ENCODE measurements at regions not wholly inside any gene's neighbourhood (a gene's known extent, or its start where the extent isn't known, plus 50 kb on each side); places are given as distances from the start of the nearest gene placed in this dataset.

- Mint-ChIP-seq H3K9me3 (no peaks in the 10 kb centered on the region), H3K36me3 (no peaks in the 10 kb centered on the region), H3K4me1 (no peaks in the 10 kb centered on the region), H3K27me3 (ENCODE audit: low read depth) (no peaks in the 10 kb centered on the region), H3K4me3 (no peak overlapping the region), H3K27ac (no peak overlapping the region)
- ChIA-PET CTCF (interaction anchor here (0.6 kb wide), 1 partner anchor 56 kb away, joined by 3 read pairs; no protein-coding TSS in a partner anchor), POLR2A (no interaction called here)
- ATAC-seq (no peak), DNase-seq (ENCODE audit: low spot score) (no peak)
- no peak for TF ChIP-seq ZBTB21 (CRISPR knock-in tag; IDR thresholded peaks at IDR 0.05; ENCODE audit: borderline replicate concordance)
- TF ChIP-seq FOXP4 (CRISPR knock-in tag; IDR thresholded peaks at IDR 0.05): no peak
- TF ChIP-seq, protein P1, sequence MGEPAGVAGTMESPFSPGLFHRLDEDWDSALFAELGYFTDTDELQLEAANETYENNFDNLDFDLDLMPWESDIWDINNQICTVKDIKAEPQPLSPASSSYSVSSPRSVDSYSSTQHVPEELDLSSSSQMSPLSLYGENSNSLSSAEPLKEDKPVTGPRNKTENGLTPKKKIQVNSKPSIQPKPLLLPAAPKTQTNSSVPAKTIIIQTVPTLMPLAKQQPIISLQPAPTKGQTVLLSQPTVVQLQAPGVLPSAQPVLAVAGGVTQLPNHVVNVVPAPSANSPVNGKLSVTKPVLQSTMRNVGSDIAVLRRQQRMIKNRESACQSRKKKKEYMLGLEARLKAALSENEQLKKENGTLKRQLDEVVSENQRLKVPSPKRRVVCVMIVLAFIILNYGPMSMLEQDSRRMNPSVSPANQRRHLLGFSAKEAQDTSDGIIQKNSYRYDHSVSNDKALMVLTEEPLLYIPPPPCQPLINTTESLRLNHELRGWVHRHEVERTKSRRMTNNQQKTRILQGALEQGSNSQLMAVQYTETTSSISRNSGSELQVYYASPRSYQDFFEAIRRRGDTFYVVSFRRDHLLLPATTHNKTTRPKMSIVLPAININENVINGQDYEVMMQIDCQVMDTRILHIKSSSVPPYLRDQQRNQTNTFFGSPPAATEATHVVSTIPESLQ (CRISPR knock-in tag; IDR thresholded peaks at IDR 0.05): no peak
- TF ChIP-seq, protein P2, sequence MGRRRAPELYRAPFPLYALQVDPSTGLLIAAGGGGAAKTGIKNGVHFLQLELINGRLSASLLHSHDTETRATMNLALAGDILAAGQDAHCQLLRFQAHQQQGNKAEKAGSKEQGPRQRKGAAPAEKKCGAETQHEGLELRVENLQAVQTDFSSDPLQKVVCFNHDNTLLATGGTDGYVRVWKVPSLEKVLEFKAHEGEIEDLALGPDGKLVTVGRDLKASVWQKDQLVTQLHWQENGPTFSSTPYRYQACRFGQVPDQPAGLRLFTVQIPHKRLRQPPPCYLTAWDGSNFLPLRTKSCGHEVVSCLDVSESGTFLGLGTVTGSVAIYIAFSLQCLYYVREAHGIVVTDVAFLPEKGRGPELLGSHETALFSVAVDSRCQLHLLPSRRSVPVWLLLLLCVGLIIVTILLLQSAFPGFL (CRISPR knock-in tag; IDR thresholded peaks at IDR 0.05; ENCODE audit: borderline replicate concordance): no peak
- no peak for TF ChIP-seq SOX15 (CRISPR knock-in tag; IDR thresholded peaks at IDR 0.05)
- TF ChIP-seq, protein P3, sequence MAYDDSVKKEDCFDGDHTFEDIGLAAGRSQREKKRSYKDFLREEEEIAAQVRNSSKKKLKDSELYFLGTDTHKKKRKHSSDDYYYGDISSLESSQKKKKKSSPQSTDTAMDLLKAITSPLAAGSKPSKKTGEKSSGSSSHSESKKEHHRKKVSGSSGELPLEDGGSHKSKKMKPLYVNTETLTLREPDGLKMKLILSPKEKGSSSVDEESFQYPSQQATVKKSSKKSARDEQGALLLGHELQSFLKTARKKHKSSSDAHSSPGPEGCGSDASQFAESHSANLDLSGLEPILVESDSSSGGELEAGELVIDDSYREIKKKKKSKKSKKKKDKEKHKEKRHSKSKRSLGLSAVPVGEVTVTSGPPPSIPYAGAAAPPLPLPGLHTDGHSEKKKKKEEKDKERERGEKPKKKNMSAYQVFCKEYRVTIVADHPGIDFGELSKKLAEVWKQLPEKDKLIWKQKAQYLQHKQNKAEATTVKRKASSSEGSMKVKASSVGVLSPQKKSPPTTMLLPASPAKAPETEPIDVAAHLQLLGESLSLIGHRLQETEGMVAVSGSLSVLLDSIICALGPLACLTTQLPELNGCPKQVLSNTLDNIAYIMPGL (CRISPR knock-in tag; IDR thresholded peaks at IDR 0.05): no peak
- no peak for TF ChIP-seq OVOL2 (CRISPR knock-in tag; IDR thresholded peaks at IDR 0.05; ENCODE audit: borderline replicate concordance)
- no peak for TF ChIP-seq ZNF232 (CRISPR knock-in tag; IDR thresholded peaks at IDR 0.05)
- no peak for TF ChIP-seq NR3C1 (CRISPR knock-in tag; conservative IDR thresholded peaks at IDR 0.05; ENCODE audit: low read depth)
- TF ChIP-seq NFE2L1 (CRISPR knock-in tag; IDR thresholded peaks at IDR 0.05): no peak
- TF ChIP-seq HMGA2 (CRISPR knock-in tag; IDR thresholded peaks at IDR 0.05): no peak
- TF ChIP-seq ELF4 (CRISPR knock-in tag; IDR thresholded peaks at IDR 0.05; ENCODE audit: low read depth): no peak
- no peak for TF ChIP-seq E2F5 (CRISPR knock-in tag; IDR thresholded peaks at IDR 0.05)
- TF ChIP-seq AFF4 (CRISPR knock-in tag; IDR thresholded peaks at IDR 0.05; ENCODE audit: borderline replicate concordance): no peak
- TF ChIP-seq ATF1 (CRISPR knock-in tag; IDR thresholded peaks at IDR 0.05): no peak
- no peak for TF ChIP-seq ZNF317 (CRISPR knock-in tag; IDR thresholded peaks at IDR 0.05; ENCODE audit: borderline replicate concordance, low read depth)
- no peak for TF ChIP-seq EMX1 (CRISPR knock-in tag; IDR thresholded peaks at IDR 0.05)
- no peak for TF ChIP-seq NR2C2 (CRISPR knock-in tag; IDR thresholded peaks at IDR 0.05)
- TF ChIP-seq, protein P4, sequence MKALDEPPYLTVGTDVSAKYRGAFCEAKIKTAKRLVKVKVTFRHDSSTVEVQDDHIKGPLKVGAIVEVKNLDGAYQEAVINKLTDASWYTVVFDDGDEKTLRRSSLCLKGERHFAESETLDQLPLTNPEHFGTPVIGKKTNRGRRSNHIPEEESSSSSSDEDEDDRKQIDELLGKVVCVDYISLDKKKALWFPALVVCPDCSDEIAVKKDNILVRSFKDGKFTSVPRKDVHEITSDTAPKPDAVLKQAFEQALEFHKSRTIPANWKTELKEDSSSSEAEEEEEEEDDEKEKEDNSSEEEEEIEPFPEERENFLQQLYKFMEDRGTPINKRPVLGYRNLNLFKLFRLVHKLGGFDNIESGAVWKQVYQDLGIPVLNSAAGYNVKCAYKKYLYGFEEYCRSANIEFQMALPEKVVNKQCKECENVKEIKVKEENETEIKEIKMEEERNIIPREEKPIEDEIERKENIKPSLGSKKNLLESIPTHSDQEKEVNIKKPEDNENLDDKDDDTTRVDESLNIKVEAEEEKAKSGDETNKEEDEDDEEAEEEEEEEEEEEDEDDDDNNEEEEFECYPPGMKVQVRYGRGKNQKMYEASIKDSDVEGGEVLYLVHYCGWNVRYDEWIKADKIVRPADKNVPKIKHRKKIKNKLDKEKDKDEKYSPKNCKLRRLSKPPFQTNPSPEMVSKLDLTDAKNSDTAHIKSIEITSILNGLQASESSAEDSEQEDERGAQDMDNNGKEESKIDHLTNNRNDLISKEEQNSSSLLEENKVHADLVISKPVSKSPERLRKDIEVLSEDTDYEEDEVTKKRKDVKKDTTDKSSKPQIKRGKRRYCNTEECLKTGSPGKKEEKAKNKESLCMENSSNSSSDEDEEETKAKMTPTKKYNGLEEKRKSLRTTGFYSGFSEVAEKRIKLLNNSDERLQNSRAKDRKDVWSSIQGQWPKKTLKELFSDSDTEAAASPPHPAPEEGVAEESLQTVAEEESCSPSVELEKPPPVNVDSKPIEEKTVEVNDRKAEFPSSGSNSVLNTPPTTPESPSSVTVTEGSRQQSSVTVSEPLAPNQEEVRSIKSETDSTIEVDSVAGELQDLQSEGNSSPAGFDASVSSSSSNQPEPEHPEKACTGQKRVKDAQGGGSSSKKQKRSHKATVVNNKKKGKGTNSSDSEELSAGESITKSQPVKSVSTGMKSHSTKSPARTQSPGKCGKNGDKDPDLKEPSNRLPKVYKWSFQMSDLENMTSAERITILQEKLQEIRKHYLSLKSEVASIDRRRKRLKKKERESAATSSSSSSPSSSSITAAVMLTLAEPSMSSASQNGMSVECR (CRISPR knock-in tag; IDR thresholded peaks at IDR 0.05; ENCODE audit: borderline replicate concordance): no peak
- no peak for TF ChIP-seq CREB1 (CRISPR knock-in tag; IDR thresholded peaks at IDR 0.05)
These were observed 295.0 kb downstream of the RAP2B start for GRCh38 chr3:153456833-153457545.

Measured in WTC11 (cell line).